ENCODE measurements at regions not wholly inside any gene's neighbourhood (a gene's known extent, or its start where the extent isn't known, plus 50 kb on each side); places are given as distances from the start of the nearest gene placed in this dataset.

DNA sequence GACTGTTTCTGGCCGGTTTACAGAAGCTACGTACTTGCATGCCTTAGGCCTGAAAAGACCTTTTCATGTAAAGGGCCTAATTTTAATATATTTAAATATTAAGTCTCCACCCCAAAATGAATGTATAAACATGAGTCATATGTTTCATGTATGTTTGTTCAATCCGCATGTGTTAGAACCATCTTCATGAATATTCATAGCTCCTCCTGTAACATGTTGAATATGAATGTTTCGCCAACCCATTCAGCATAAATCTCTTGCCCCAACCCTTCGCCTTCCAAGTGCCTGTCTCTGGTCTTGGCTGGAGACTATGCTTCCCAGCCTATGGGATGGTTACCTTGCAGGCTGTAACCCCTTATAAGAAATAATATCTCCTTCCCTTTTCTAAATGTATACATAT is 212.5 kb downstream of the SCG2 start:
- DNase-seq (ENCODE audit: low read depth), result no peak
- H3K4me3 ChIP-seq (ENCODE audit: control insufficient read depth, low read depth, low read length), result no peak overlapping the region
- TF ChIP-seq CTCF (IDR thresholded peaks at IDR 0.05; ENCODE audit: control insufficient read depth, insufficient read depth, low read depth, low read length, missing control alignments), result no peak

- no peak for TF ChIP-seq CTCF (IDR thresholded peaks at IDR 0.05; ENCODE audit: control insufficient read depth, insufficient read depth, low read depth, low read length, missing control alignments)
- DNase-seq (ENCODE audit: low read depth), result no peak
- H3K4me3 ChIP-seq (ENCODE audit: control insufficient read depth, low read depth, low read length), result no peak overlapping the region
Measured at GRCh38 chr2:223396993-223397392, 205.2 kb downstream of the SCG2 start.

GRCh38 chr2:223399357-223399957 is 202.7 kb downstream of the SCG2 start:
- no peak overlapping the region for H3K4me3 ChIP-seq (ENCODE audit: control insufficient read depth, low read depth, low read length)
- TF ChIP-seq CTCF (IDR thresholded peaks at IDR 0.05; ENCODE audit: control insufficient read depth, insufficient read depth, low read depth, low read length, missing control alignments), result no peak
- DNase-seq (ENCODE audit: low read depth), result no peak

- no peak for TF ChIP-seq CTCF (IDR thresholded peaks at IDR 0.05; ENCODE audit: control insufficient read depth, insufficient read depth, low read depth, low read length, missing control alignments)
- H3K4me3 ChIP-seq (ENCODE audit: control insufficient read depth, low read depth, low read length), result no peak overlapping the region
- DNase-seq (ENCODE audit: low read depth), result no peak
Measured at GRCh38 chr2:223404616-223405015, 197.5 kb downstream of the SCG2 start.

GRCh38 chr2:223414646-223415045 is 187.5 kb downstream of the SCG2 start:
- no peak for TF ChIP-seq CTCF (IDR thresholded peaks at IDR 0.05; ENCODE audit: control insufficient read depth, insufficient read depth, low read depth, low read length, missing control alignments)
- DNase-seq (ENCODE audit: low read depth), result peak; percentile 43
- H3K4me3 ChIP-seq (ENCODE audit: control insufficient read depth, low read depth, low read length), result no peak overlapping the region

DNA sequence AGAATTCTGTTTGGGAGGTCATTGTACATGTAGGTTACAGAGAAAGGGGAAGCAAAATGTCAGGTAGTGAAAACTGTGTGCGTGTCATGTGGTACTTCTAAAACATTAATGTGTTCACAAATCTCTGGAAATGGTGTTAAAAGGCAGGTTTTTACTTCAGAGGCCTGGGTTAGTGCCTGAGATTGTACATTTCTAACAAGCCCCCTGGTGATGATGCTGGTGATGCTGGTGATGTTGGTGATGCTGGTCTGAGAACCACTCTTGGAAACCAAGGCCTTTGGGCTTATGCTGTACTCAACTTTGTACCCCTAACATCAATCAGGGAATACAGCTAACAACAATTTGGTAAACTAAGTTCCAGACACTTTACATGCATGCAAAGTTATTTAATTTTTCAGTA is 187.1 kb downstream of the SCG2 start:
- no peak for DNase-seq (ENCODE audit: low read depth)
- TF ChIP-seq CTCF (IDR thresholded peaks at IDR 0.05; ENCODE audit: control insufficient read depth, insufficient read depth, low read depth, low read length, missing control alignments), result no peak
- no peak overlapping the region for H3K4me3 ChIP-seq (ENCODE audit: control insufficient read depth, low read depth, low read length)

All from AG09309 (cell line).